IMR-90 (cell line): ENCODE measurements at regions not wholly inside any gene's neighbourhood (a gene's known extent, or its start where the extent isn't known, plus 50 kb on each side); places are given as distances from the start of the nearest gene placed in this dataset.

Experiments
- ATAC-seq: fragments of 200-7000 bp; cut with Tn5 transposase; 2 replicates; pipeline ENCODE4 v1.9.1; 2020; ENCODE audit warnings: low read depth, mild to moderate bottlenecking, moderate library complexity
- BruUV-seq: library from RNA; stranded (reverse); fragments of 400-500 nt; replicated peaks from 2 replicates; lab custom pipeline; 2021; lab: Mats Ljungman, UMichigan
- CTCF ChIA-PET: fragments of 300-600 bp; formaldehyde crosslinking; extraction: SDS; loops from one replicate; lab custom pipeline; 2021; ENCODE audit warnings: antibody characterized with exemption; lab: Yijun Ruan, JAX
- POLR2A ChIA-PET: fragments of 300-600 bp; sonication (Branson Sonifier 250); formaldehyde crosslinking; loops from one replicate; lab custom pipeline; 2022; ENCODE audit warnings: antibody characterized with exemption; ENCODE audit not compliant: unreplicated experiment; lab: Charles Lee
- DNase-seq: peaks from one replicate; pipeline ENCODE4 v3.0.0; 2013
- H2AFZ ChIP-seq: replicated peaks from 2 replicates; pipeline ENCODE3; 2013; ENCODE audit warnings: low read length, mild to moderate bottlenecking; ENCODE audit not compliant: poor library complexity
- H2AK5ac ChIP-seq: 2 replicates; pipeline ENCODE4 v1.6.1; 2013; ENCODE audit warnings: low read depth, low read length, inconsistent platforms
- H2AK9ac ChIP-seq: replicated peaks from 2 replicates; pipeline ENCODE3; 2013; ENCODE audit warnings: mild to moderate bottlenecking, low read depth, low read length, moderate library complexity; ENCODE audit not compliant: poor library complexity
- H2BK120ac ChIP-seq: 2 replicates; pipeline ENCODE4 v1.6.1; 2013; ENCODE audit warnings: low read depth, low read length, inconsistent platforms
- H2BK15ac ChIP-seq: 3 replicates; pipeline ENCODE4 v1.6.1; 2013; ENCODE audit warnings: low read depth, low read length, inconsistent platforms
- H2BK20ac ChIP-seq: 2 replicates; pipeline ENCODE4 v1.6.1; 2013; ENCODE audit warnings: low read depth, mild to moderate bottlenecking, inconsistent platforms, low read length, moderate library complexity
- H2BK5ac ChIP-seq: 2 replicates; pipeline ENCODE4 v1.6.1; 2013; ENCODE audit warnings: mild to moderate bottlenecking, low read depth, low read length, inconsistent platforms; ENCODE audit not compliant: poor library complexity, severe bottlenecking
- H3K14ac ChIP-seq: replicated peaks from 2 replicates; pipeline ENCODE4 v1.6.1; 2013; ENCODE audit warnings: low read depth, low read length, inconsistent platforms
- H3K18ac ChIP-seq: 2 replicates; pipeline ENCODE4 v1.6.1; 2013; ENCODE audit warnings: low read depth, low read length, control low read depth
- H3K23ac ChIP-seq: 2 replicates; pipeline ENCODE4 v1.6.1; 2013; ENCODE audit warnings: low read depth, low read length, inconsistent platforms
- H3K27ac ChIP-seq: 2 replicates; pipeline ENCODE4 v1.5.1; 2013; ENCODE audit warnings: mild to moderate bottlenecking, control low read depth, low read length; ENCODE audit not compliant: insufficient read depth
- H3K27me3 ChIP-seq: 2 replicates; pipeline ENCODE4 v1.6.1; 2013; ENCODE audit warnings: low read length; ENCODE audit not compliant: control insufficient read depth, insufficient read depth
- H3K36me3 ChIP-seq: 2 replicates; pipeline ENCODE4 v1.6.1; 2013; ENCODE audit warnings: low read length, mixed read lengths; ENCODE audit not compliant: control insufficient read depth, insufficient read depth
- H3K4ac ChIP-seq: 2 replicates; pipeline ENCODE4 v1.6.1; 2013; ENCODE audit warnings: low read depth, low read length, inconsistent platforms
- H3K4me1 ChIP-seq: 2 replicates; pipeline ENCODE4 v1.6.1; 2013; ENCODE audit warnings: low read length, mixed read lengths; ENCODE audit not compliant: control insufficient read depth, insufficient read depth
- H3K4me2 ChIP-seq: 2 replicates; pipeline ENCODE4 v1.6.1; 2013; ENCODE audit warnings: low read depth, mild to moderate bottlenecking, control low read depth, low read length, moderate library complexity
- H3K4me3 ChIP-seq: 2 replicates; pipeline ENCODE4 v1.5.1; 2013; ENCODE audit warnings: low read depth, mild to moderate bottlenecking, control low read depth, low read length, moderate library complexity; ENCODE audit not compliant: insufficient read depth
- H3K56ac ChIP-seq: 2 replicates; pipeline ENCODE4 v1.6.1; 2013; ENCODE audit warnings: low read length, inconsistent platforms; ENCODE audit not compliant: insufficient read depth; ENCODE audit errors: extremely low read depth
- H3K79me1 ChIP-seq, 2 experiments: 2 replicates each; pipeline ENCODE4 v1.6.1; 2013; ENCODE audit warnings: low read length in 2 of 2, inconsistent platforms in 1 of 2, low read depth in 1 of 2
- H3K9ac ChIP-seq: 2 replicates; pipeline ENCODE4 v1.6.1; 2013; ENCODE audit warnings: low read depth, low read length, control low read depth
- H3K9me1 ChIP-seq: 2 replicates; pipeline ENCODE4 v1.6.1; 2013; ENCODE audit warnings: low read length, inconsistent platforms; ENCODE audit not compliant: insufficient read depth
- H3K9me3 ChIP-seq: 2 replicates; pipeline ENCODE4 v1.6.1; 2013; ENCODE audit warnings: low read length; ENCODE audit not compliant: control insufficient read depth, insufficient read depth
- H4K20me1 ChIP-seq: 2 replicates; pipeline ENCODE4 v1.6.1; 2013; ENCODE audit warnings: low read length, inconsistent platforms; ENCODE audit not compliant: insufficient read depth
- H4K5ac ChIP-seq: 2 replicates; pipeline ENCODE4 v1.6.1; 2013; ENCODE audit warnings: mild to moderate bottlenecking, low read depth, low read length, control low read depth
- H4K8ac ChIP-seq, 2 experiments: 2 replicates each; pipeline ENCODE4 v1.6.1; 2013; ENCODE audit warnings: low read depth in 2 of 2, low read length in 2 of 2, control low read depth in 1 of 2, inconsistent platforms in 1 of 2
- H4K91ac ChIP-seq: 2 replicates; pipeline ENCODE4 v1.6.1; 2013; ENCODE audit warnings: low read depth, low read length, inconsistent platforms; ENCODE audit not compliant: insufficient read depth
- BHLHE40 ChIP-seq: fragments of 150-350 bp; IDR thresholded peaks from 2 replicates; pipeline ENCODE4 v1.6.1; 2016; ENCODE audit warnings: mild to moderate bottlenecking, low read depth, low read length
- CEBPB ChIP-seq: IDR thresholded peaks from 2 replicates; pipeline ENCODE4 v1.6.1; 2012; ENCODE audit warnings: low read depth, low read length, improper control_type of control experiment
- CHD1 ChIP-seq: IDR thresholded peaks from 2 replicates; pipeline ENCODE4 v1.6.1; 2012; ENCODE audit warnings: low read depth, low read length, improper control_type of control experiment
- CTCF ChIP-seq: conservative IDR thresholded peaks from 2 replicates; pipeline ENCODE4 v1.5.1; 2012; ENCODE audit warnings: mild to moderate bottlenecking, low read depth, low read length, improper control_type of control experiment
- FOS ChIP-seq: fragments of 150-350 bp; IDR thresholded peaks from 2 replicates; pipeline ENCODE4 v1.6.1; 2016; ENCODE audit warnings: low read depth, low read length
- MAFK ChIP-seq: IDR thresholded peaks from 2 replicates; pipeline ENCODE4 v1.6.1; 2012; ENCODE audit warnings: low read depth, low read length, improper control_type of control experiment
- POLR2A ChIP-seq: IDR thresholded peaks from 2 replicates; pipeline ENCODE4 v1.6.1; 2012; ENCODE audit warnings: mild to moderate bottlenecking, low read depth, low read length
- RFX5 ChIP-seq: IDR thresholded peaks from 2 replicates; pipeline ENCODE4 v1.8.0; 2012; ENCODE audit warnings: low read depth, mild to moderate bottlenecking, low read length, moderate library complexity
- USF2 ChIP-seq: fragments of 150-350 bp; IDR thresholded peaks from 2 replicates; pipeline ENCODE4 v1.6.1; 2017; ENCODE audit warnings: mild to moderate bottlenecking, antibody characterized with exemption, low read length, low read depth
- dilution Hi-C: fragments of 300-500 bp; cut with HindIII; formaldehyde crosslinking; loops from one replicate; pipeline ENCODE4 v1.14.3; 2018; ENCODE audit warnings: low sequenced_read_pairs; ENCODE audit not compliant: unreplicated experiment
- in situ Hi-C: fragments of 300-500 bp; cut with MboI; formaldehyde crosslinking; loops from 3 replicates; pipeline ENCODE4 v1.14.3; 2019; ENCODE audit warnings: low sequenced_read_pairs, inconsistent platforms, mixed read lengths
- intact Hi-C: fragments of 100-400 bp; cut with micrococcal nuclease; formaldehyde crosslinking; loops from 2 replicates; pipeline ENCODE4 v1.10.0; 2022

- no peak overlapping the region for H3K4ac ChIP-seq
- H3K27ac ChIP-seq, result no peak overlapping the region
- H4K91ac ChIP-seq, result no peak overlapping the region
- no peak overlapping the region for H2BK120ac ChIP-seq
- no peak overlapping the region for H3K4me3 ChIP-seq
- no peak overlapping the region for H2BK5ac ChIP-seq
- H4K5ac ChIP-seq, result no peak overlapping the region
- ATAC-seq, result no peak
- in situ Hi-C loops (no loop called here), intact Hi-C loops (no loop called here), dilution Hi-C loops (no loop called here)
- H3K9me3 ChIP-seq, result peaks cover 4% of the 10 kb centered on the region; the same call in 1 of the 2 replicates
- POLR2A ChIA-PET, result no interaction called here
- no peak for TF ChIP-seq CTCF
- TF ChIP-seq CEBPB, result no peak
- no peak for TF ChIP-seq BHLHE40
- TF ChIP-seq FOS, result no peak
- no peak for TF ChIP-seq USF2
- TF ChIP-seq POLR2A, result no peak
- TF ChIP-seq MAFK, result no peak
- TF ChIP-seq RFX5, result no peak
- no peak for TF ChIP-seq CHD1
- CTCF ChIA-PET, result no interaction called here
- H3K18ac ChIP-seq, result no peak overlapping the region
- H2BK15ac ChIP-seq, result no peak overlapping the region
- no peaks in the 10 kb centered on the region for H3K27me3 ChIP-seq
- H3K9ac ChIP-seq, result no peak overlapping the region
- no peak for DNase-seq
- no peak overlapping the region for H3K14ac ChIP-seq
- no peak overlapping the region for H3K4me2 ChIP-seq
- no peak overlapping the region for H3K23ac ChIP-seq
- no peaks in the 10 kb centered on the region for H3K36me3 ChIP-seq
- no peaks in the 10 kb centered on the region for H3K79me1 ChIP-seq
- no peak overlapping the region for H2AFZ ChIP-seq
- H4K20me1 ChIP-seq, result no peaks in the 10 kb centered on the region
- H3K4me1 ChIP-seq, result no peaks in the 10 kb centered on the region
- no peak overlapping the region for H3K56ac ChIP-seq
- BruUV-seq, result no TSS peak
- H3K9me1 ChIP-seq, result no peaks in the 10 kb centered on the region
- no peak overlapping the region for H2AK9ac ChIP-seq
- no peak overlapping the region for H4K8ac ChIP-seq
- H2AK5ac ChIP-seq, result no peak overlapping the region
- no peak overlapping the region for H2BK20ac ChIP-seq
These were observed 88.6 kb upstream of the DLGAP1 start for GRCh38 chr18:4543711-4544110.
